ENCODE measurements at regions not wholly inside any gene's neighbourhood (a gene's known extent, or its start where the extent isn't known, plus 50 kb on each side); places are given as distances from the start of the nearest gene placed in this dataset.
A peak's percentile ranks its signal among the peaks of the same experiment; 100 is the strongest.

DNA sequence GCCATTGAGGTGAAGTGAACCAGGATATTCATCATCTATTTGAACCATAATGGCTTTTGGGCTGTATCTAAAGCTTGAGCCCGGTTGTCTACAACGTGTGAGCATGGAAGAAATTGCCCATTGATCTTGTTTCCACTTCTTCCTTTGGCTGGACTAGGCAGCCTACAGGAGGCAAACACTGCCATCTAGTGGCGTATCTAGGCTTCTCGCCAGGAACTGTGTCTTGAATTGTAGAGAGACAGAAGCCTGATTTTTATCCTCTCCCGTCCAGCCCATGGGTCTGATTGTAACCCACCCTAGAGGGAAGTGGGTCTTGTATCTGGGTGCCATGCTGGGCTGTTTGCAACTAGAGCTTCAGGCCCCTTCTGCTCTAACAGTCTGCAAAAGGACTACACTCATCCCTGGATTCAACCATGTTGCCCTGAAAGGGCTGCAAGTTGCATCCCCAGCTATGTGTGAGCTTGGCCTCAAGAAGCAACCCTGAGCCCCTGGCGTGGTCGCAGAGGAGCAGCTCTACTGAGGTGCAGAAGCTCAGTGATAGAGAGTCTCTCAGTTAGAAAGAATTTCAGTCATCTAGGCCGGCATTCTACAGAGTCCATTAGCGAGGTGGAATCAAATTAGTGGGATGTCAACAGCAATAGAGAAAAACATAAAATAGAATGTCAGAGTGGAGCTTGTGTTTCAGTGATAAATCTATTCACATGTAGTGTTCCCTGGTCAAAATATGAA, 170.2 kb upstream of the UMPS start:
- POLR2A ChIA-PET (ENCODE audit: unreplicated experiment): interaction anchor here (0.5 kb wide), 1 partner anchor 346 kb away, joined by 3 read pairs; no protein-coding TSS in a partner anchor
- Histone ChIP-seq H3K27me3 (ENCODE audit: insufficient read depth, low read depth) (peaks cover 45% of the 10 kb centered on the region), H3F3A (ENCODE audit: insufficient read depth, low read depth) (peaks cover 3% of the 10 kb centered on the region; the same call in 1 of the 2 replicates), H3K27ac (no peak overlapping the region), H4K20me1 (ENCODE audit: insufficient read depth) (0 out of 2 replicates have a peak, but pooled peaks cover 3% of the 10 kb centered on the region), H3K9me3 (ENCODE audit: insufficient read depth, low read depth) (no peaks in the 10 kb centered on the region), H3K36me3 (ENCODE audit: low read depth) (no peaks in the 10 kb centered on the region), H3K4me2 (no peak overlapping the region), H2AFZ (no peak overlapping the region), H3K4me3 (no peak overlapping the region), H3K9me2 (ENCODE audit: insufficient read depth) (no peaks in the 10 kb centered on the region), H3K79me2 (ENCODE audit: low read depth) (no peaks in the 10 kb centered on the region), H3K4me1 (replicated peaks; ENCODE audit: insufficient read depth) (peaks cover 8% of the 10 kb centered on the region)
- DNase-seq: peak in 1 of 2 experiments; percentile 74
- intact Hi-C loops (cut with micrococcal nuclease; ENCODE audit: unreplicated experiment): loop anchor here (2.0 to 10.0 kb wide), 4 partner anchors 91 to 1235 kb away; no protein-coding TSS in a partner anchor
- no TSS peak for BruUV-seq (replicated peaks)
- TF ChIP-seq, protein P1, sequence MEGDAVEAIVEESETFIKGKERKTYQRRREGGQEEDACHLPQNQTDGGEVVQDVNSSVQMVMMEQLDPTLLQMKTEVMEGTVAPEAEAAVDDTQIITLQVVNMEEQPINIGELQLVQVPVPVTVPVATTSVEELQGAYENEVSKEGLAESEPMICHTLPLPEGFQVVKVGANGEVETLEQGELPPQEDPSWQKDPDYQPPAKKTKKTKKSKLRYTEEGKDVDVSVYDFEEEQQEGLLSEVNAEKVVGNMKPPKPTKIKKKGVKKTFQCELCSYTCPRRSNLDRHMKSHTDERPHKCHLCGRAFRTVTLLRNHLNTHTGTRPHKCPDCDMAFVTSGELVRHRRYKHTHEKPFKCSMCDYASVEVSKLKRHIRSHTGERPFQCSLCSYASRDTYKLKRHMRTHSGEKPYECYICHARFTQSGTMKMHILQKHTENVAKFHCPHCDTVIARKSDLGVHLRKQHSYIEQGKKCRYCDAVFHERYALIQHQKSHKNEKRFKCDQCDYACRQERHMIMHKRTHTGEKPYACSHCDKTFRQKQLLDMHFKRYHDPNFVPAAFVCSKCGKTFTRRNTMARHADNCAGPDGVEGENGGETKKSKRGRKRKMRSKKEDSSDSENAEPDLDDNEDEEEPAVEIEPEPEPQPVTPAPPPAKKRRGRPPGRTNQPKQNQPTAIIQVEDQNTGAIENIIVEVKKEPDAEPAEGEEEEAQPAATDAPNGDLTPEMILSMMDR (conservative IDR thresholded peaks at IDR 0.05): peak; percentile 87
- TF ChIP-seq EZH2 (IDR thresholded peaks at IDR 0.05; ENCODE audit: low read depth): no peak
- CTCF ChIA-PET: interaction anchor here (0.6 to 1.1 kb wide), 5 partner anchors 9 to 1001 kb away, joined by 3 to 4 read pairs (median 3); no protein-coding TSS in a partner anchor

DNA sequence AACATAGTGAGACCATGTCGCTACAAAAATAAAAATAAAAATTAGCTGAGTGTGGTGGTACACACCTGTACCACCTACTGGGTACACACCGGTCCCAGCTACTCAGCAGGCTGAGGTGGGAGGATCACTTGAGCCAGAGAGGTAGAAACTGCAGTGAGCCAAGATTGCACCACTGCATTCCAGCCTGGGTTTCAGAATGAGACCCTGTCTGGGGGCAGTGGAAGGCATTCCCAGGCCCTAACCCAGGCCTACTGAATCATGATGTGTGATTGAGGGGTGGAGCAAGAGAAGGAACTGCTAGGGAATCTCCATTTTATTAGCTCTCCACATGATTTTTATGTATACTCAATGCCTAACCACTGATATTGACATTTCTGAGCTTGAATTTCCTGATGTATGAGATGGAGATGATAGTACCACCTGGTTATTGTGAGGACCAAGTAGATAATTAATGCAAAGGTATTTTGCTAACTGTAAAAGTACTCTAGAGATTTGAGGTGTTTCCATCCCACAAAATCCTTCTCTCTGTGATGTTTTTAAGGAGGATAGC, 169.5 kb upstream of the UMPS start:
- H3K36me3 ChIP-seq (ENCODE audit: low read depth): no peaks in the 10 kb centered on the region
- no peak overlapping the region for H3K4me2 ChIP-seq
- H3K4me3 ChIP-seq: no peak overlapping the region
- CTCF ChIA-PET: interaction anchor here (0.6 to 1.1 kb wide), 3 partner anchors 57 to 129 kb away, joined by 3 to 4 read pairs (median 4); no protein-coding TSS in a partner anchor
- 0 out of 2 replicates have a peak, but pooled peaks cover 3% of the 10 kb centered on the region for H4K20me1 ChIP-seq (ENCODE audit: insufficient read depth)
- DNase-seq: no peak
- peaks cover 41% of the 10 kb centered on the region for H3K27me3 ChIP-seq (ENCODE audit: insufficient read depth, low read depth)
- no peak overlapping the region for H3K27ac ChIP-seq
- H2AFZ ChIP-seq: no peak overlapping the region
- TF ChIP-seq EZH2 (IDR thresholded peaks at IDR 0.05; ENCODE audit: low read depth): no peak
- TF ChIP-seq, protein P1 (conservative IDR thresholded peaks at IDR 0.05): no peak
- H3F3A ChIP-seq (ENCODE audit: insufficient read depth, low read depth): peaks cover 3% of the 10 kb centered on the region; the same call in 1 of the 2 replicates
- no TSS peak for BruUV-seq (replicated peaks)
- no peaks in the 10 kb centered on the region for H3K9me3 ChIP-seq (ENCODE audit: insufficient read depth, low read depth)
- no peaks in the 10 kb centered on the region for H3K9me2 ChIP-seq (ENCODE audit: insufficient read depth)
- intact Hi-C loops (cut with micrococcal nuclease; ENCODE audit: unreplicated experiment): no loop called here
- POLR2A ChIA-PET (ENCODE audit: unreplicated experiment): interaction anchor here (0.5 kb wide), 1 partner anchor 346 kb away, joined by 3 read pairs; no protein-coding TSS in a partner anchor
- H3K4me1 ChIP-seq (replicated peaks; ENCODE audit: insufficient read depth): peaks cover 8% of the 10 kb centered on the region
- H3K79me2 ChIP-seq (ENCODE audit: low read depth): no peaks in the 10 kb centered on the region

DNA sequence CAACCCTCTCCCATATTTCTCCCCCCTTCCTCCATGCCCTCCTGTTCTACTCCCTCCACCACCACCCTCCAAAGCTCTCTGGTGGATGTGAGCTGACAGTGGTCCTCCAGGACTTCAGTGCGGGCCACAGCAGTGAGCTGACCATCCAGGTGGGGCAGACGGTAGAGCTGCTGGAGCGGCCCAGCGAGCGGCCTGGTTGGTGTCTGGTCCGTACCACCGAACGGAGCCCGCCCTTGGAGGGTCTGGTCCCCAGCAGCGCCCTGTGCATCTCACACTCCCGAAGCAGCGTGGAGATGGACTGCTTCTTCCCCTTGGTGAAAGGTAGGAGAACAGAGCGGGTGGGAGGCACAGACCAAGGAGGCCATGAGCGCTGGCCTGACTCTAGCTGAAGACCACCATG, 167.5 kb upstream of the UMPS start:
- CTCF ChIA-PET: no interaction called here

More for the DNA sequence above, 167.5 kb upstream of the UMPS start:
- Histone ChIP-seq H3K79me2 (ENCODE audit: low read depth) (no peaks in the 10 kb centered on the region), H3K36me3 (ENCODE audit: low read depth) (no peaks in the 10 kb centered on the region), H3K4me1 (replicated peaks; ENCODE audit: insufficient read depth) (peaks cover 8% of the 10 kb centered on the region; the same call in 1 of the 2 replicates), H3K9me3 (ENCODE audit: insufficient read depth, low read depth) (no peaks in the 10 kb centered on the region), H3K9me2 (ENCODE audit: insufficient read depth) (no peaks in the 10 kb centered on the region), H3K27ac (no peak overlapping the region), H3K4me2 (no peak overlapping the region), H3K27me3 (ENCODE audit: insufficient read depth, low read depth) (peaks cover 25% of the 10 kb centered on the region), H2AFZ (no peak overlapping the region), H4K20me1 (ENCODE audit: insufficient read depth) (0 out of 2 replicates have a peak, but pooled peaks cover 3% of the 10 kb centered on the region), H3F3A (ENCODE audit: insufficient read depth, low read depth) (peaks cover under 1% of the 10 kb centered on the region; the same call in 1 of the 2 replicates), H3K4me3 (no peak overlapping the region)
- TF ChIP-seq, protein P1 (conservative IDR thresholded peaks at IDR 0.05): no peak
- TF ChIP-seq EZH2 (IDR thresholded peaks at IDR 0.05; ENCODE audit: low read depth): no peak
- POLR2A ChIA-PET (ENCODE audit: unreplicated experiment): no interaction called here
- intact Hi-C loops (cut with micrococcal nuclease; ENCODE audit: unreplicated experiment): no loop called here
- DNase-seq: no peak
- no TSS peak for BruUV-seq (replicated peaks)
